CD14-positive monocyte (primary cell): ENCODE measurements at regions not wholly inside any gene's neighbourhood (a gene's known extent, or its start where the extent isn't known, plus 50 kb on each side); places are given as distances from the start of the nearest gene placed in this dataset.

Experiments used
- DNase-seq, 3 donors: peaks; one replicate each; pipeline ENCODE4 v3.0.0-alpha.2; 2011 to 2022
- H2AFZ ChIP-seq: 2 replicates; pipeline ENCODE4 v1.6.0; 2012; ENCODE audit warnings: mild to moderate bottlenecking, low read depth, low read length, inconsistent platforms; ENCODE audit not compliant: insufficient read depth, poor library complexity, severe bottlenecking
- H3K27ac ChIP-seq, 2 donors: 1 replicate in 1 of 2; 2 replicates in 1 of 2; pipeline ENCODE4 v1.5.1; 2012 to 2013; ENCODE audit warnings: low read length in 2 of 2, control low read depth in 1 of 2, inconsistent platforms in 1 of 2, low read depth in 1 of 2, mild to moderate bottlenecking in 1 of 2
- H3K27me3 ChIP-seq, 2 donors: one replicate each; pipeline versions ENCODE4 v1.6.0 to v1.6.1; 2011 to 2013; ENCODE audit warnings: low read length in 2 of 2; ENCODE audit not compliant: control insufficient read depth in 2 of 2, insufficient read depth in 2 of 2
- H3K36me3 ChIP-seq, 2 donors: replicated peaks in 1 of 2; 1 replicate in 1 of 2; 2 replicates in 1 of 2; pipeline versions ENCODE4 v1.5.1 to v1.6.1; 2012 to 2013; ENCODE audit warnings: low read length in 2 of 2, control low read depth in 1 of 2, inconsistent platforms in 1 of 2, mild to moderate bottlenecking in 1 of 2; ENCODE audit not compliant: insufficient read depth in 2 of 2, control insufficient read depth in 1 of 2
- H3K4me1 ChIP-seq, 2 donors: 1 replicate in 1 of 2; 2 replicates in 1 of 2; pipeline versions ENCODE4 v1.5.1 to v1.6.1; 2012 to 2013; ENCODE audit warnings: low read length in 2 of 2, control low read depth in 1 of 2, inconsistent platforms in 1 of 2, mild to moderate bottlenecking in 1 of 2, moderate library complexity in 1 of 2; ENCODE audit not compliant: insufficient read depth in 2 of 2, control insufficient read depth in 1 of 2
- H3K4me2 ChIP-seq: replicated peaks from 2 replicates; pipeline ENCODE3; 2012; ENCODE audit warnings: low read length, moderate library complexity, mild to moderate bottlenecking; ENCODE audit not compliant: poor library complexity, severe bottlenecking; ENCODE audit errors: extremely low read depth
- H3K4me3 ChIP-seq, 3 experiments: fragments of 200-600 bp in 1 of 3; sonication (generic) in 1 of 3; replicated peaks in 1 of 3; 1 replicate in 2 of 3; 2 replicates in 1 of 3; pipeline ENCODE4 v1.5.1; 2011 to 2013; ENCODE audit warnings: low read length in 3 of 3, mild to moderate bottlenecking in 3 of 3, control low read depth in 2 of 3, low read depth in 2 of 3, inconsistent platforms in 1 of 3, moderate library complexity in 1 of 3
- H3K79me2 ChIP-seq: 2 replicates; pipeline ENCODE4 v1.6.0; 2012; ENCODE audit warnings: mild to moderate bottlenecking, control low read depth, inconsistent platforms, low read length, moderate library complexity; ENCODE audit not compliant: insufficient read depth
- H3K9ac ChIP-seq: 2 replicates; pipeline ENCODE4 v1.6.0; 2017; ENCODE audit warnings: low read length, mild to moderate bottlenecking; ENCODE audit not compliant: insufficient read depth, poor library complexity, severe bottlenecking
- H3K9me3 ChIP-seq, 2 donors: replicated peaks in 1 of 2; 1 replicate in 1 of 2; 2 replicates in 1 of 2; pipeline versions ENCODE4 v1.5.1 to v1.6.1; 2012 to 2013; ENCODE audit warnings: low read length in 2 of 2, control low read depth in 1 of 2; ENCODE audit not compliant: control insufficient read depth in 1 of 2, insufficient read depth in 1 of 2
- H4K20me1 ChIP-seq: 2 replicates; pipeline ENCODE4 v1.6.0; 2012; ENCODE audit warnings: mild to moderate bottlenecking, low read length, control low read depth, moderate library complexity; ENCODE audit not compliant: insufficient read depth
- H3K27ac Mint-ChIP-seq, 7 donors: one replicate each; pipeline ENCODE4 v1.8.0; 2020; ENCODE audit warnings: mild to moderate bottlenecking in 7 of 7, mixed read lengths in 7 of 7, moderate library complexity in 6 of 7, inconsistent platforms in 2 of 7
- H3K27me3 Mint-ChIP-seq, 3 donors: one replicate each; pipeline ENCODE4 v1.8.0; 2021 to 2022; ENCODE audit warnings: low read depth in 3 of 3, mild to moderate bottlenecking in 3 of 3, mixed read lengths in 3 of 3, moderate library complexity in 3 of 3, inconsistent platforms in 1 of 3
- H3K36me3 Mint-ChIP-seq, 2 donors: one replicate each; pipeline ENCODE4 v1.8.0; 2020; ENCODE audit warnings: mixed read lengths in 2 of 2, inconsistent platforms in 1 of 2, mild to moderate bottlenecking in 1 of 2
- H3K4me1 Mint-ChIP-seq: one replicate; pipeline ENCODE4 v1.8.0; 2020; ENCODE audit warnings: mild to moderate bottlenecking, mixed read lengths
- H3K4me3 Mint-ChIP-seq, 2 donors: one replicate each; pipeline ENCODE4 v1.8.0; 2020; ENCODE audit warnings: mild to moderate bottlenecking in 2 of 2, mixed read lengths in 2 of 2, moderate library complexity in 1 of 2
- H3K9me3 Mint-ChIP-seq, 7 donors: one replicate each; pipeline ENCODE4 v1.8.0; 2020 to 2022; ENCODE audit warnings: mixed read lengths in 7 of 7, mild to moderate bottlenecking in 6 of 7, moderate library complexity in 6 of 7, inconsistent platforms in 2 of 7
- CTCF ChIP-seq: fragments of 200-600 bp; IDR thresholded peaks from one replicate; pipeline ENCODE4 v1.8.0; 2022; ENCODE audit warnings: antibody characterized with exemption, mild to moderate bottlenecking
- WGBS: methylation state at CpG from one replicate; pipeline ENCODE4 v1.1.5; 2013; ENCODE audit warnings: missing lambda C conversion rate; ENCODE audit not compliant: insufficient coverage; 5-methylcytosine and 5-hydroxymethylcytosine counted together
- intact Hi-C, 2 donors: fragments of 100-400 bp; cut with micrococcal nuclease; formaldehyde crosslinking; loops; one replicate each; pipeline versions ENCODE4 v1.15.0 to v1.15.1; 2023

DNA sequence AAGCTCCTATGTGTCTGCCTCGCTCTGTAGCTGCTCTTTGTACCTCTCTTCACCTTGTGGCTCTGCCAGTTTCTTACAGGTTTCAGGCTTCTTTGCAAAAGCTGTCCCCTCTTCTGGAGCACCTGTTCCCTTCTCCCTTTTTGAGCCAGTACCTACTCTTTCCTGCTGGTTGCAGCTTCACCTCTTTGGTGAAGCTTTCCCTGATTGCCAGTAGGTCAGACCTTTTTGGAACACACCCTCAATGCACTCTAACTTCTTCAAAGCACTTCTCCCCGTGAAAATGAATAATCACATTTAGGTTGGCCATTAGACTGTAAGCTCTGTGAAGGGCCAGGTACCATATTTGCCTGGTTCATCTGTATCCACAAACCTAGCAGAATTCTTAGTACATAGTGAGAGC, 60.3 kb downstream of the BHLHE40 start:
- peaks cover 0 to 6% (median 1%) of the 10 kb centered on the region in 3 donors for H3K27me3 Mint-ChIP-seq
- no peak overlapping the region for H3K4me3 ChIP-seq
- TF ChIP-seq CTCF = no peak
- H2AFZ ChIP-seq = no peak overlapping the region
- no peaks in the 10 kb centered on the region for H3K79me2 ChIP-seq
- no peaks in the 10 kb centered on the region for H4K20me1 ChIP-seq
- no peak overlapping the region for H3K4me3 Mint-ChIP-seq
- no peak for DNase-seq
- peaks cover 0 to 1% (median 0%) of the 10 kb centered on the region in 7 donors for H3K9me3 Mint-ChIP-seq
- H3K4me1 Mint-ChIP-seq = peaks cover 33% of the 10 kb centered on the region
- no peaks in the 10 kb centered on the region for H3K9me3 ChIP-seq
- intact Hi-C loops = no loop called here
- H3K9ac ChIP-seq = no peak overlapping the region
- peak overlapping the region in 1 of 7 donors; percentile 32 for H3K27ac Mint-ChIP-seq
- 100% methylated on average over 1 of the region's 2 CpGs for WGBS
- H3K4me1 ChIP-seq = peaks cover 22 to 31% of the 10 kb centered on the region in 2 donors
- H3K4me2 ChIP-seq = no peak overlapping the region
- no peak overlapping the region for H3K27ac ChIP-seq
- H3K36me3 ChIP-seq = no peaks in the 10 kb centered on the region
- no peaks in the 10 kb centered on the region for H3K27me3 ChIP-seq
- H3K36me3 Mint-ChIP-seq = no peaks in the 10 kb centered on the region

DNA sequence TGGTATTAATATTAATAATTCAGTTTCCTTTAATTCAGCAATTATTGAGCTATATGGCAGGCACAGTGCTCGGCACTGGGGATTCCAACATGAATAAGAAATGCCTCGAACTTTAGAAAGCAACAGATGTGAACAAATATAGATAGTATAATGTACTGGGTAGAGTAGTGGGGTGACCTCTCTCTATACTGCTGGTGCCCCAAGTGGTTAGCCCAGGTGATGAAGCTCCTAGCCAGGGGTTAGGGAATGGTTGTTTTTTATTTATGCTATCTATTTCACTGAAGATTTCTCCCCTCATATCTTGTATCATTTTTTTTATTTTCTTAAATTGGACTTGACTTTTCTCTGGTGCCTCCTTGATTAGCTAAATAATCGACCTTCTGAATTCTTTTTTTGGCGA, 62.1 kb downstream of the BHLHE40 start:
- Histone ChIP-seq H2AFZ (no peak overlapping the region), H3K27me3 (no peaks in the 10 kb centered on the region), H3K4me1 (peaks cover 18 to 23% of the 10 kb centered on the region in 2 donors), H3K79me2 (no peaks in the 10 kb centered on the region), H3K27ac (no peak overlapping the region), H3K9me3 (no peaks in the 10 kb centered on the region), H3K36me3 (no peaks in the 10 kb centered on the region), H3K4me3 (no peak overlapping the region), H3K9ac (no peak overlapping the region), H3K4me2 (no peak overlapping the region), H4K20me1 (no peaks in the 10 kb centered on the region)
- Mint-ChIP-seq H3K4me3 (no peak overlapping the region), H3K9me3 (peaks cover 0 to 1% (median 0%) of the 10 kb centered on the region in 7 donors), H3K4me1 (peaks cover 25% of the 10 kb centered on the region), H3K27ac (no peak overlapping the region), H3K27me3 (peaks cover 0 to 6% (median 1%) of the 10 kb centered on the region in 3 donors), H3K36me3 (no peaks in the 10 kb centered on the region)
- WGBS = 100% methylated on average over 2 of the region's 4 CpGs
- intact Hi-C loops = no loop called here
- TF ChIP-seq CTCF = no peak
- no peak for DNase-seq
